ENCODE measurements at regions not wholly inside any gene's neighbourhood (a gene's known extent, or its start where the extent isn't known, plus 50 kb on each side); places are given as distances from the start of the nearest gene placed in this dataset.
"Not testable (repeated sequence)": the region's sequence is repeated elsewhere in the genome, so short reads cannot be mapped to it uniquely, and the experiment has no call there.

GRCh38 chr2:194491409-194492115 is 1165.5 kb upstream of the SLC39A10 start:
- DNase-seq (ENCODE audit: low read depth in 4 of 4, low spot score in 3 of 4): no peak

DNA sequence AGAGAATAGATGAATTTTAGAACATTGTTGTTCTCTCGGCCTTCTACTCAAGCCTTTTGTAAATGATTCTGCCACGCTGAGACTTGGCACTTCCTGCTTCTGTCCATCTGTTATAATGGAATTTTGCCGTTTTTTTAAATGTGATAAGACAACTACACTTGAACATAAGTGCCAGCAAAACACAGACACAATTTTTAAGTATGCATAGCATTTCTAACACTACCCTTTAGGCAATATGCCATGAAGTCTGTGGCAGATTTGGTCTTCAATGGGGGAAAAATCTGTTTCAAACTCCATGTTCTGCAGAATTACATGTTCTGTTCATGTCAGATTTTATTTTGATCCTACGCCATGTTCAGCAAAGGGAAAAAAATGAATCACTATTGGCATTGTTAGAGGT is 1170.7 kb upstream of the SLC39A10 start:
- DNase-seq (ENCODE audit: low read depth in 4 of 4, low spot score in 3 of 4): no peak

DNA sequence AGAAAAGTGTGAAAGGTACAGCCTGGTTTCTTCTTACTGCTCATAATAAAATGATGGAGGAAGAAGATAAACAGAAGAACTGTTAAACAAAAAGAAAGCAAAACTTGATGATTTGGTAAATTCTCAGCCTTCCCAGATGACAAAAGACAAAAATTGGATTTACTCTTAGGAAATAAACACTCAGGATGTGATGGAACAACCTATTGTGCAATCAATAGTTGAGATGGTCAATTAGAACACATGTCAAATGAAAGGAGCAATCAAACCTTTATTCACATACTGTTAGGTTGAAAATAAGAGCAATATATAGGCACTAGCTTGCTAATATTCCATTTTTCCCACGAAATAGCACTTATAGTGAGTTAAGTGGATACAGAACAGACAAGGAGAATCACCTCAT is 1174.0 kb upstream of the SLC39A10 start:
- DNase-seq (ENCODE audit: low read depth in 4 of 4, low spot score in 3 of 4): no peak

DNA sequence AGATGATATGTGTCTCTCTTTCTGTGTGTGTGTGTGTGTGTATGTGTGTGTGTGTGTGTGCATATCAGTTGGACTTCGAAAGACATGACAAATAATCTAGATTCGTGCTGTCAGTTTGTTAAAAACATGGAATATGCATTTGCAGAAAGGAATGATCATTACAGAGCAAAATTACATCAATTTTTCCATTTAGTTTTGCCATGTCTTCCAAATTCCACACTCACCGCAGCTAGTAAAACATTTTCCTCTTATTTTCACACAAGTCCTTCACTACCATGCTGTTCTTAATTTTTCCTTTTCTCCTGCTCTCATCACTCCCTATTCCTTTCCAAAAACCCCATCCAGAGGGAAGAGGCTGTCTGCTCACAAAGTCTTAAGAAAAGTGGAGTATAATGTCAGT is 1191.4 kb upstream of the SLC39A10 start:
- no peak for DNase-seq (ENCODE audit: low read depth in 4 of 4, low spot score in 3 of 4)

GRCh38 chr2:194464964-194465638 is 1191.9 kb upstream of the SLC39A10 start:
- DNase-seq (ENCODE audit: low read depth in 4 of 4, low spot score in 3 of 4): no peak

- DNase-seq (ENCODE audit: low read depth in 4 of 4, low spot score in 3 of 4): not testable (repeated sequence)
Observed at GRCh38 chr2:194462883-194463282, 1194.1 kb upstream of the SLC39A10 start.

- DNase-seq (ENCODE audit: low read depth in 4 of 4, low spot score in 3 of 4): no peak
Observed at GRCh38 chr2:194455358-194455757, 1201.7 kb upstream of the SLC39A10 start.

GRCh38 chr2:194452504-194452903 is 1204.5 kb upstream of the SLC39A10 start:
- DNase-seq (ENCODE audit: low read depth in 4 of 4, low spot score in 3 of 4): no peak

DNA sequence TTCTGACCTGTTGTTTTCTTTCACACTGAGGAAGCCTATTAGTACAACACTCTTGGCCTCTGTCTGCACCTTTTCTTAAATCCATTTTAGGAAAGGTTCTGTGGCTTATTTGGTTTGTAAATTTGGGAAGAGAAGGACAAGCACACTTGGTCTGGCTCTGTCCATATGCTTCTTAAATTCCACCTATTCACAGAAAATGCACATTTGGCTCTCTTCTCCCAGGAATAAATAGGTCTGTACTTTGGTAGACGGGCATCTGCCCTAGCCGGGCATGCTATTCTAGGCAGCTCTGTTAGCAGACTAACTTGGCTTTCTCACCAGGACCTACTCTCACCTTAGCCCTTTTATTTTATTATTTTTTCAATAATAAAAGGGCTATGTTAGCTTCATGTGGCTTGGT is 1211.8 kb upstream of the SLC39A10 start:
- no peak for DNase-seq (ENCODE audit: low read depth in 4 of 4, low spot score in 3 of 4)

DNA sequence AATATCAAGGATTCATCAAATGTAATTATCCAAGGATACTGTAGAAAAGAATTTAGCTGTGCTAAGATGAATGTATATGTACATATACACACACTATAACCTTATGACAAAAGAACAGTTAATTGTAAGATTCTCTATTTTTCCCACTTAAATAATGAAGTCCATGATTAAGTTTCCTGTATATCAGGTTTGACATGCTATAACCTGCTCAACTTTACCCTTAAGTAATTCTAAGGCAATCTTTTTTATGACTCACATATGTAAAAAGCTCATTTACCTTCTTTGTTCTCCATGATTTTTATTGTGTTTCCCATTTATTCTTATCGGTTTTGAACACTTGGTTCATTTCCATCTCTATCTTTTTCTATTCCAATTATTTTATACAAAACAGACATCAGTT is 1213.1 kb upstream of the SLC39A10 start:
- no peak for DNase-seq (ENCODE audit: low read depth in 4 of 4, low spot score in 3 of 4)

DNA sequence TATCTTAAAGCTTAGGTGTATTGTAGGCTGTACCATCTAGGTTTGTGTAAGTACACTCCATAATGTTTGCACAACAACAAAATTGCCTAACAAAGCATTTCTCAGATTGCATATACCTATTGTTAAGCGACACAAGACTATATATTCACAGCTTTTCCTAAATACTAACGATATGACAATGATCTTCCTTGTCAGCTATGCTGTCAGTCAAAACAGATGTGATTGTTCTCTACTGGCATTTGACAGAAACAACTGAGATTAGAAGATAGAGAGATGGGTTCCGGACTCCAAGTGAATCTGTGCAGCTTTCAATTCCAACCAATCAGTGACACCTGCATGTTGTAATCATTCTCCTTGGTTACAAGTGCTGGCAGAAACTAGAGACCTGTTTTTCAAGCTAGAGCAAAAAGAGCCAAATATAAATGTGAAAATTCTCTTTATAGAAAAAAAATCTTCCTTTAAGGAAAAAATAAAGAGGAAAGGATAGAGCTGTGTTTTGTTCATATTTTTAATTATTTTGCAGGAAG is 1232.3 kb upstream of the SLC39A10 start:
- no peak for DNase-seq (ENCODE audit: low read depth in 4 of 4, low spot score in 3 of 4)

DNA sequence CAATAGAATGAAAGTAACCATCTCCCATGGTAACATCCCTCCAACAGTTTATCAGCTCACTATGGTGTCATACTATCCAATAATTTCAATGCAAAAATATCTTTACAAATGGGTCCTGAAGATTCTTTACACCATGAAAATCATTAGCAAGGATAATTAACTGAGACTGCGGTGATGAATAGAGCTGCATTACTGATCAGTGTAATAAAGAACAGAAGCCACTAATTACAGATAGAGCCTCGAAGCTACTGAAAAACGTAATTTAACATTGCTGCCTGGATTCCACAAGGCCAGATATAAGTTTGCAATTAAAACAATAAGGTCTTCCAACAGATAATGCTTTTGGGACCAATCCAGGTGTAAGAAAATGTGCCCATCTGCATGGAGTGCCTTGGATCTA is 1245.8 kb upstream of the SLC39A10 start:
- no peak for DNase-seq (ENCODE audit: low read depth in 4 of 4, low spot score in 3 of 4)

DNA sequence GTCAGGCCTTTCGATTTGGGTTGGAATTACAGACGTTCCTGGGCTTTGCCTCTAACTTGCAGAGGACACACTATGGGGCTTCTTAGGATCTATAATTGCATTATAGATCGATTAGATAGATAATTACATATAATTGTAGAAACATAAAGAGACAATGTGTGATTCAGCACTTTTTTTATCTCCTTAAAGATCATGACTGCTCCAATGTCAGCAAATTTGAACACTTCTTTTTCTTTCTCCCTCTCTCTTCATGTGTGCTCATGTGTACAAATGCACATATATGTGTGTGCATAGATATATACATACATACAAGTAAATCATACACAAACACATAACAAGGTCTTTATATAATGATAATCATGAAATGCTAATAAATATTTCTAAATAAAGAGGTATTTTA is 1261.2 kb upstream of the SLC39A10 start:
- no peak for DNase-seq (ENCODE audit: low read depth in 4 of 4, low spot score in 3 of 4)

- no peak for DNase-seq (ENCODE audit: low read depth in 4 of 4, low spot score in 3 of 4)
Observed at GRCh38 chr2:194385376-194385775, 1271.7 kb upstream of the SLC39A10 start.

GRCh38 chr2:194383401-194383800 is 1273.6 kb upstream of the SLC39A10 start:
- DNase-seq (ENCODE audit: low read depth in 4 of 4, low spot score in 3 of 4): no peak

DNA sequence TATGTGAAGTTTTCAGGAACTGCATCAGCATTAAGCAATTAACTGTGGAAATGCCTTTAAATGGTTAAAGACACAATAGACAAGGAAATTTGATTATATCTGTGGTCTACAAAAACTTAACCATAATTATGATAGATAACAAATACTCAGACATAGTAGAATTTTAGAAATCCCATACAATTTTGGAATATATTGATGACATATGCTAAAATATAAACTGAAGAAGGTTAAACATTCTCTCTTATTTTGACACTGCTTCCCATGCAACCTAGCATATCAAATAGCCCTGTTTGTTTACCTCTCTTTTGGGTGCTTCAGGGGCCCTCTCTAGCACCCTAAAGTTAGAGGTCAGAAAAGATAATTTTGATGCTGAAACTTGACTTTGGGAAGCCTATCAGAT is 1274.8 kb upstream of the SLC39A10 start:
- no peak for DNase-seq (ENCODE audit: low read depth in 4 of 4, low spot score in 3 of 4)

DNA sequence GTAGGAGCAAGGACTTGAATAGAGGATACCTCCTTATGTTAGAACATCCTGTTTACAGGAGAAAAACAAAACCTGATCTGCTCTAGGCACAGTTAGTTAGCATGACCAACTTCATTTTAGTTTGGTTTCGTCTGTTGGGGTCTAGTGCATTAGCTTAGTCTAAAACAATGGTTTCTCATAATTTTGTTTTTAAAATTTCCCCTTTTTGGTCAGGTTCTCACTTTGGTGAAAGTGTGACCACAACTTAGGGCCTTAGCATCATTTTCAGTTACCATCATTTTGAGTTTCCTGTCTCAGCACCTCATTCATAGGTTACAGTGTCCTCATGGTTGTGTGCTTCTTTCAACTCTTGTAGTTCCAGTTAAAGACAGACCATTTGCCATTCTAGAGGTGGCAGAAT is 1277.0 kb upstream of the SLC39A10 start:
- DNase-seq (ENCODE audit: low read depth in 4 of 4, low spot score in 3 of 4): no peak

DNA sequence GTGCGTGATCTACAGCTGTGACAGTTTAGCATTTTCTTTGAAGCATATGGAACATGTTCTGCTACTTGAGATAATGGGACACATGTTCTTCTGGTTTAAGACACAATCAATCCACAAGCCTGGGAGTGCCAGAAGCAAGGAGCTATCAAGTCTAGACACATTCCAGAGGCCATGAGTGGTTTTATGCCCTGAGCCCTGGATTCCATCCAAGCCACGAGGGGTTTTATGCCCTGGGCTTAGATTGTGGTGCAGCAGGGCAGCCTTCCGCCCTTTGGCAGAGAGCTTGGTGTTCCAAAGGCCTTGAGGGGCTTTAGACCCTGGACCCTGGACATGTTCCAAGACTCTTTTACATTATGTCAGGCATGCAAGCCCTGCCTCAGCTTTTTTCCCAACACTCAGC is 1289.6 kb upstream of the SLC39A10 start:
- DNase-seq (ENCODE audit: low read depth in 4 of 4, low spot score in 3 of 4): not testable (repeated sequence)

GRCh38 chr2:194363878-194364277 is 1293.1 kb upstream of the SLC39A10 start:
- no peak for DNase-seq (ENCODE audit: low read depth in 4 of 4, low spot score in 3 of 4)

GRCh38 chr2:194363295-194363694 is 1293.7 kb upstream of the SLC39A10 start:
- DNase-seq (ENCODE audit: low read depth in 4 of 4, low spot score in 3 of 4): no peak

GRCh38 chr2:194352505-194352904 is 1304.5 kb upstream of the SLC39A10 start:
- no peak for DNase-seq (ENCODE audit: low read depth in 4 of 4, low spot score in 3 of 4)

DNA sequence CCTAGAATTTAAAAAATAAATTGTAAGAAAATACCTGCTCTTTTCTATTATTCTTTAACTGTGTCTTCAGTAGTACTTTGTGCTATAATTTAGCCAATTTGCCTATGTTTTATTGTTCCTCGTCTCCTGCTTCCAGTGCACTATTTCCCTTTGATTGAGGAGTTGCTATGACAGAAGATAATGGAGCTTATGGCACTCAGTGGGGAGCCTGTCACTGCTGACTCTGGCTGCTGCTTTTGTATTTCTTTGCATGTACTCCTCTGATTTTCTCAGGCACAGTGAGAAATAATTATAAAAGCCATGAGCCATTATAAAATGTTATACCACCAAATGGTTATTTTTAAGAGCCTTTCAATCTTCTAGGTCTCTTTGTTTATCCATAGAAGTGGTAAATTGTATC is 1310.8 kb upstream of the SLC39A10 start:
- DNase-seq (ENCODE audit: low read depth in 4 of 4, low spot score in 3 of 4): no peak
